Cardiac septum (tissue), 1 donor: ENCODE measurements at regions not wholly inside any gene's neighbourhood (a gene's known extent, or its start where the extent isn't known, plus 50 kb on each side); places are given as distances from the start of the nearest gene placed in this dataset.

ENCODE experiments used
- DNase-seq: peaks from one replicate; pipeline ENCODE4 v3.0.0-alpha.2; 2020; ENCODE audit warnings: low spot score
- intact Hi-C: fragments of 100-400 bp; cut with DNase I; formaldehyde crosslinking; loops from one replicate; pipeline ENCODE4 v1.14.0; 2022
- donor health status: DM: no; HTN: no; CAD: no.

DNA sequence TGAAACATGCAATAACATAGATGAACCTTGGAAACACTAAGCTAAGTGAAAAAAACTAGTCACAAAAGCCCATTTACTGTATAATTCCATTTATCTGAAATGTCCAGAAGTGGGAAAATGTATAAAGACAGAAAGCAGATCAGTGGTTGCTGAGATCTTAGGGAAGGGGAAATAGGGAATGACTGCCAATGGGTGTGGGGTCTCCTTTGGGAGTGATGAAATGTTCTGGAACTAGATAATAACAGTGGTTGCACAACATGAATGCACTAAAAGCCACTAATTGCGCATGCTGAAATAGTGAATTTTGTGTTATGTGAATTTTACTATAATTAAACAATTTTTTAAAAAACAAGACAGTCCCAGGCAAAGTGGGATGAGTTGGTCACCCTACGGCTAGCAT, 472.8 kb downstream of the CCDC171 start:
- no peak for DNase-seq
- intact Hi-C loops = no loop called here

- intact Hi-C loops = no loop called here
- DNase-seq = no peak
Observed at GRCh38 chr9:16026886-16027285, 474.0 kb downstream of the CCDC171 start.

DNA sequence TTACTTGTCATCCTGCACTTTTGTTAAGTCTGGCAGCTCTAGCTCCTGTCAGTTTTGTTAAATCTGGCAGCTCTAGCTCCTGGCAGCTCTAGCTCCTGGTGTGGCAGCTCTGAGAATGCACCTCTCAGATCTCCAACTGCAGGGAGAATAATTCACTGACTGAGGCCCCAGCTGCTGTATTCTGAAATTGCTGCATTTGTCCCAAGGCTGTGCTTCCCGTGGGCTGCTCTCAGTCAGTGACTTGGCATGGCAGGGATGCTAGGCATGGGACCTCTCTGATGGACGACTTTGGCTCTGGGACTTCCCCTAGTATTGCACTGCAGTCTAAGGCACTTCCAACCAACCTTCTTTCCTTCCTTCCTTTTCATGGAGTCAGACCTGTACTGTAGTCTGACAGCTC, 475.7 kb downstream of the CCDC171 start:
- no peak for DNase-seq
- intact Hi-C loops = no loop called here

DNA sequence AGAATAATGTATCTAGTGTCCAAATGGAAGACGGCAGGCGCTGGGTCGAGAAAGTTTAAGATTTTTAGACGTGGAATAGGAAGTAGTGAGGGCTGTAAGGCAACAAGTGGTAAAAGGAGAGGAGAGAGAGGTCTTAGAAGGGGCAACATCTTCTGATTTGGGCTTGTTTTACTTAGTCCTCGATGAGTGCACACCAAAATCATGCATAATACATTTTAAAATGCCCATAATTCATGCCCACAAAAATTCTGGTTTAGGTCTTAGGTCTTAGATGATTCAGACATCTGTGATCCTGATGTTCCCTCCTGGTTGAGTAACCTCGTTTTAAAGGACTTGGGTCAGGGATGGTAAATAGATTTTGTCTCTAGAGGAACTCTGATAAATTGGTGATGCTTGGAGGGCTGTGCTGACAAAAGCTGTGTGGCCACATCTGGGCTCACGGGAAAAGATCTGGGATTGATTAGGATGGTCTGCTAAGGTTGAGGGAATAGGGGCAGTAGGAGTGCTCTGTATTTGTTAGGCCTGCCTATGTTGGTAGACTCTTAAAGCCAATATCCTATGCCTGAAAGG, 476.3 kb downstream of the CCDC171 start:
- intact Hi-C loops = no loop called here
- DNase-seq = no peak

GRCh38 chr9:16029796-16030363, 477.0 kb downstream of the CCDC171 start:
- intact Hi-C loops = no loop called here
- no peak for DNase-seq

DNA sequence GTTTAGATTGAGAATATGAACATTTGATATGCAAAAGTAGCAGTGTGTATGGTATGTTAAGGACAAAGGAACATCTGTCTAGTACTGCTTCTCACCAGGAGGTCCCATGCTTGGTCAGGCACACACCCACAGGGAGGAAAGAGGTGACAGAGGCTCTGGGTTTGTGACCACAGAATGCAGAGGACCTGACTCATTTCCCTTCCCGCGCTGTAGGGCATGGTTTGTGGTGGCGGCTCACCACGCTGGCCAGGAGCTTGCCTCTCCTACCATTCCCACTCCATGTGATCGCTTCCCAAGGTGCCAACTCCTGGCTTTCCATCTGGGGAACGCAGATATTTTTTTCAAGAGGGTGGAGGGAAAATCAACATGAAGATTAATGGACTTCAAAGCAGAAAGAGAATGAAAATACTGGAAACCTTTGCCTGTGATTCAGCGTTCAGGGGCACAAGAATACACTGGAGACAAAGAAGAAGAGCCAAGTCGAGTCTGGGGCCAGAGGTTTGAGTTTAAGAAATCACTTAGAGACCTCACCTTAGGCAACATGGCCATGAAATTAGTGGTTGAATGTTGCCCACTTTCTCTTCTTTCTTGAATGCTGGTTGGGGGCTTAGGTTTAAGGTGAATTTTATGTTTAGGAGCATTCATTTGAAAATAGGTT, 477.8 kb downstream of the CCDC171 start:
- intact Hi-C loops = no loop called here
- DNase-seq = no peak

- DNase-seq = no peak
- intact Hi-C loops = no loop called here
Observed at GRCh38 chr9:16031486-16031885, 478.6 kb downstream of the CCDC171 start.

DNA sequence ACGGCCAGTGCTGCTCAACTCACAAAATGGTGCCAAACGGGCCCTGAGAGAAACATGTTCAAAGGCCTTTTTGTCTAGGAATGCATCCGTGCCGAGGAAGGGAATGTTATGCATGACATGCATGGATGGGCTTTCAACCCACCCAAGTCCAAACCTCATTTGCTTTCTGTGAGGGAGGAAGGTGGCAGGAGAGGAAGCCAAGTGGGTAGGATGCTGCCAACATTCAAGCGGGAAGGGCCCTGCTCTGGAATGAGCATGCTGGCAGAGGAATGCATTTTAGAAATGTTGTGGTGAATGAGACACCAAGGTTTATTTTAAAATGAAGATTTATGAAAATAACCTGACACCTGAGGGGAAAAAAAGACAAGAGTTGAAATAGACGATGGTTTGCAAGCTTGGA, 479.1 kb downstream of the CCDC171 start:
- intact Hi-C loops = no loop called here

DNA sequence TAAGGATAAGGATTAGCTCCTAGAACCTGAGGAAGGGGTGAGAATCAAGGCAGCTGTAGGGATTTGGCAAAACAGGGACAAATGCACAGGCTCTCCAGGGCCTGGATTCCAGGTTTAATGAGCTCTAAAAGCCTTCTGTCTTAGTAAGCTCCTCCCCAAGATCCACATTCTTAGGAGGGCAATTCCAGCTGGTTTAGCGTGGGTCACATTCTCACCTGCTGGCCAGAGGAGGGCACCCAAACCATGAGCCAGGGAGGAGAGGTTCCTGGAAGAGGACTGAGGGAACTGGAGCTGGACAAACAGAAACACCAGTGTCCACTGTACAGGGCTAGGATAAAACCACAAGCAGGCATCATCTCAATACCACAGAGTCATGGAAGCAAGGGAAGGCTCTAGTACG, 480.0 kb downstream of the CCDC171 start:
- DNase-seq = no peak
- intact Hi-C loops = no loop called here

More for the DNA sequence above, 479.1 kb downstream of the CCDC171 start:
- DNase-seq = no peak

DNA sequence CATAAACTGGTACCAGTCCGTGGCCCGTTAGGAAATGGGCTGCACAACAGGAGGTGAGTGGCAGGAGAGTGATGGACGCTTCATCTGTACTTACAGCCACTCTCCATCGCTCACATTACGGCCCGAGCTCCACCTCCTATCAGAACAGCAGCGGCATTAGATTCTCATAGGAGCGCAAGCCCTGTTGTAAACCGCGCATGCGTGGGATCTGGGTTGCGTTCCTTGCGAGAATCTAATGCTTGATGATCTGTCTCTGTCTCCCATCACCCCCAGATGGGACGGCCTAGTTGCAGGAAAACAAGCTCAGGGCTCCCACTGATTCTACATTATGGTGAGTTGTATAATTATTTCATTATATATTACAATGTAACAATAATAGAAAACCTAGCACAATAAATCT, 480.4 kb downstream of the CCDC171 start:
- intact Hi-C loops = no loop called here
- no peak for DNase-seq

DNA sequence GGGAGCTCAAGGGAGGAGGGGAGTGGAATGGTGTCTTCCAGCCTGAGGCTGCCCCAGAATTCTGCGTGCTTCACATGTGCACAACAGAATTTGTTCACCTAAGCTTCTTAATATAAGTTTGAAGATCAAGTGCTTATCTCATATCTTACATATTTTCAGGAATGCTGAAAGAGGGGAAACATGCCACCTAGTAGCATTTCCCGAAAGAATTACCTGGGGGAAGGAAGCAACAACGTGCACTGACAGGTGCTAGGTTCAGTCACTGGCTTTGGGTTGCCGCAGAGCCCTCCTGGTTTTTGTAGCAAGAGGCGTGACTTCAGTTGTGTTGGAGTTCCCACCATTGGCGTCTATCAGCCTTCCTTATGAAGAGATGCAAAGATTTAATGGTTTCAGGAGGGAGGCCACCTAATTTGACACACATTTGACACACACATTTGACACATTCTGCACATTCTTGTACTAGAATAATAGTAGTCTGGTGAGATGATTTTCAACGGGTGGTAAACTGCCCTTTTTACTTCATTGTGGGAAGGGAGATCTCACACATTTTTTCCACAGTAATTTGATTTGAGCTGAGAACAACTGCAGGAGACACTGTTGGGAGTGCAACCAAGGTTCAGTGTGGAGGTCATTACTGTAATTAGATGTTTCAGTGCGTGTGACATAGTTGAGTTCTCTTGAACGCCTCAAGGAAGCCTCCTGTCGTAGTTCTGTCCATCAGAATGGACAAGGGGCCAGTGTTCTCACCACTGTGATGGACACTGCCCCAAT, 481.3 kb downstream of the CCDC171 start:
- DNase-seq = no peak
- intact Hi-C loops = no loop called here

DNA sequence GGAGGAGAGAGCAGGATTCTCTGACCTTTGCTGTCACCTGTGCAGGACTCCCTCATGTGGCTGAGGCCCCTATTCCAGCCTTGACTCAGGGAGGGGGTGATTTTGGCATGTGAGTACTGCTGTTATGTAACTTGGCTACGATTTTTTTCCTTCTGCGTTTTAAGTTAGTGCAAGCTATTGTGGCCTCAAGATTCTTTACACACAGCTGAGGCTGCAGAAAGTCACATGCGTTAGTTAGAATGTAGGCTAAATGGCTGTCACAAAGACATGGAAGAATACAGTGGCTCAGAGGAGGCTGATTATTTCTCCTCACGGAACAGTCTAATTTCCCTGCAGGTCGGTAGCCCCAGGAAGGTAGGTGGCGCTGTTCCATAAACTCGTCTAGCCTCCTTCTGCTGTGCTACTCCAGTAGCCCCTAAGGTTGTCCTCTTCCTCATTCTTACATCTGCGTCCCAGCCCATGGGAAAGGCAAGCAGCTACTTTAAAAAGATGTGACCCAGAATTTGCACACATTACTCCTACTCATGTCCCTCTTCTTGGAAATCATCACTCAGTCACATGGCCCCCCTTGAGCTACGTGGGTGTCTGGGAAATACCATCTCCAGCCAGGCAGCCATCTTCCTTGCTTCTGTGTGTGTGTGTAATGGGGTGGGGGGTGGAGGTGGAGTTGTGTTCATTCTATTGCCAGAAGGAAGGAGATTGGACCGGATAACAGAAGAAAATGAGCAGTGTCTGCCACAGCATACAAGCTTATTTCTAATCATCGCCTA, 486.6 kb downstream of the CCDC171 start:
- no peak for DNase-seq
- intact Hi-C loops = no loop called here

DNA sequence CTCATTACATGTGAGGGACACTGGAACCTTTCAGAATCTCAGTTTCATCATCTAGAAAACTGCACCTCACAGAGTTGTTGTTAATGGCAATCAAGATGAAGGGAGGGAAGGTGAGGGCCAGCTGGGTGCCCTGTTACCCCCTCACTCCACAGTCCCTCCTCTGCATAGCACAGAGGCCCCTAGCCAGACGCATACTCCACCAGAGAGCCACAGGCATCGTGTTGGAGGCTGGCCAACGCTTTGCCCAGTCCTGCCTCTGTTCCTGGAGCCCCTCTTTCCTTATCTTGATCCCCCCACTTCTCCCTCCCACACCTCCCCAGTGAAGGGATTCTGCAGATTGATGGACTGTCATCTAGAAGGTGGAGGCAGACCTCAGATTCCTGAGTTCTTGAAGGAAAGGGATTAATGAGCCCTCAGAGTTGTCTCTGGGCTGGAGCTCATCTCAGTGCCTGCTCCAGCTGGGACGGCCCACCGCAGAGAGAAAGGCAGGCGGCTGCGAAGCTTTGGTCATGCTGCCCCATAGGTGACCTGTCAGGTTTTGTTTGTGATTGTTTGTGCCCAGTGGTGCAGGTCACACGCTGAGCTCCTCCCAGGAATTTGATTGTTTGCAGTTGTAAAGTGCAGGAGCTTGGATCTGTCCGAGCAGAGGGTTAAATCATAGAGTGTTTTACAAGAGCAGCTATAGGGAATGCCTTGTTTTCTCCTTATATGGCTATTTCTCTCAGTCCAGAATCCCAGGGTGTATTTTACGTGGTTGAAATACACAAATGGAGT, 487.3 kb downstream of the CCDC171 start:
- DNase-seq = no peak
- intact Hi-C loops = no loop called here

DNA sequence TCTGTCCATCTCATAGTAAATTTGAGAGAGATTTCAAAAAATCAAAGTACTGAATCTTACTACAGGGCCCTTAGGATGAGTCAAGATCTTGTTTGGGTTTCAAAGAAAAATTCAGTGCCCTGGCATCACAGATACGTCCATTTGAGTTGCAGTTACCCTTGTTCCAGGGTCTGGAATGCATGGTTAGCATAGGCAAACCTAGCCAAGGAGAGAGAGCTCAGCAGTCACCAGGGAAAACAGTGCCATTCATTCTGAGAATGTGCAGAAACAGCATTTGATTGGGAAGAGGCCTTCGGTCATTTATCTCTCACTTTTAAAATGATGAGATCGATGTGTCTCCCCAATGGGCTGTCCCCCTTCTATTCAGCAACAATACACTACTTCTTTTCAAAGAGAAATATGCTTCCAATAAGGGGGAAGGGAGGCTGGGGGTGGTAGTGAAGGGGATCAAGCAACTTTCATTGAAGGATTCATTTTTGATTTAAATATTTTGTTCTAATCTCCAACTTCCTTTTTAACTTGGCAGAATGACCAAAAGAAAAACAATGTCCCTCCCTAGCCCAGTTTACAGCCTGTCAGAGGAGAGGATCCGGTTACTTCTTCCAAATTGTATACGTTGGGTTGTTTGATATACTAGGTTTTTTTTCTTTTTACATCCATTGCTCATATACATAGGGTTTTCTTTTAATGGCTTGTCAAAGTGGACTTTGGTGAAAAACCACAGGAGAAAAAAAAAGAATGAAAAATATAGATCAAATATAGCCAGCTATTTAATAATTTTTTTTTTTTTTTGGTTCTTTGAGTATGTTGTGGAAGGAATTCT, 491.1 kb downstream of the CCDC171 start:
- no peak for DNase-seq
- intact Hi-C loops = no loop called here

- DNase-seq = no peak
- intact Hi-C loops = no loop called here
Observed at GRCh38 chr9:16044579-16044881, 491.7 kb downstream of the CCDC171 start.

DNA sequence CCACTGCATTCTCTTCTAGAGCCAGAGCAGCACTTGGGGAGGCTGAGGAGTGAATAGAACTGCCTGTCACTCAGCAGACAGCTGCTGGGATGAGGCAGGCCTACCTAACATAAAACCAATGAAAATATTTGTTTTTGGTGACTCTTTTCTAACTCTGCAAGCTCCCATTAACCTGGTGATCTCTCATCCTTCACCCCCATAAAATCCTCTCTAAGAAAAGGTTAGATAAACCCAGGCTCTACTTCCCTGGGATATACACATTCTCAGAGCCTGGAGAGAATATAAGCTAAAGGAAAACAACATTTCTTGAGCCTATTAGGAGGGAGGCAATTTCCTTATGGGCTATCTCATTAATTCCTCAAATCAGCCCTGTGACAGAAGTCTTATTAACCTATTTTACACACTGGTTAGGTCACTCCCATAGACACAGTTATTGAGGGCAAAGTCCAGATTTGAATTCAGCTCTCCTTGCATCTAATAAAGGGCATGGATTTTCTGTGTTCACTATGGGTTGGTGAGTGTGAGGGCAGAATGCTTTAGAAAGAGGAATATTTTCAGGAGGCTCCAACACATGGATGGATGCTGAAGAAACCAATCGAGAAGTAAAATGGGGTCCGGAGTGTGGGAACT, 492.9 kb downstream of the CCDC171 start:
- intact Hi-C loops = no loop called here
- DNase-seq = no peak

DNA sequence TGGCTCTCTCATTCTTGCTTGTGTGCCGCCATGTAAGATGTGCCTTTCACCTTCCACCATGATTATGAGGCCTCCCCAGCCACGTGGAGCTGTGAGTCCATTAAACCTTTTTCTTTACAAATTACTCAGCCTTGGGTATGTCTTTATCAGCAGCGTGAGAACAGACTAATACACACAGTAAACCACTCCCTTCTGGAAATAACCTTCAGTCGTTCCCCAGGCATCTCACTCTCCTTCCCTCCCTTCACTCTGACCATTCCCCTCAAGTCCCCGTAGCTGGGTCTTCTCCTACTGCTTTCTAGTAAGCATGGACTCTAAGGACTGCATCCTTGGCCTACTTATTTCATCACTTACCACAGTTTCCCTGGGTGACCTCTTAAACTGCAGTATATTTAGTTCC, 493.9 kb downstream of the CCDC171 start:
- intact Hi-C loops = no loop called here
- no peak for DNase-seq

DNA sequence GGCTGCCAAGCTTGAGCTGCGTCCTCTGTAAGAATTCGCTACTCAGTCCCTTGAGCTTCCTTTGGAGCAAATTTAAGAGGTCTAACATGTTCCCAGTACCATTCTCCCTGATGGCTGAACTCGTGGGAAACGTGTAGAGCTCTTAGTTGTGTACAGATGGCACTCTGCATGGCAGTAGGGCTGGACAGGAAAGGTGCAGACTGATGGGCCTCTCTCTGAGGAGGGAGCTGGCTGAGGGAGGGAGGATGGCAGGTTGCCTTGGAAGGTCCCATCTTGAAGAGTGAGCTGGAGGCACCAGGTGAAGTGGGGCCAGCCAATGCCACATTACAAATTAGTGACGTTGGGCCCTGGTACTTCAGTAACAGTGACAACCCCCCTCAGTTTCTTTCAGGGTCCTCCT, 495.3 kb downstream of the CCDC171 start:
- intact Hi-C loops = no loop called here
- no peak for DNase-seq
